ENCODE measurements at regions not wholly inside any gene's neighbourhood (a gene's known extent, or its start where the extent isn't known, plus 50 kb on each side); places are given as distances from the start of the nearest gene placed in this dataset.

GRCh38 chr20:6495907-6496306 is 271.6 kb upstream of the BMP2 start:
- Histone ChIP-seq H3K36me3 (ENCODE audit: control insufficient read depth, insufficient read depth, low read length) (no peaks in the 10 kb centered on the region), H3K27me3 (replicated peaks; ENCODE audit: control insufficient read depth, insufficient read depth, low read length) (no peaks in the 10 kb centered on the region), H3K4me3 (replicated peaks; ENCODE audit: low read depth, low read length) (no peak overlapping the region)
- no peak for DNase-seq (ENCODE audit: extremely low read depth, insufficient read length)
- TF ChIP-seq CTCF (IDR thresholded peaks at IDR 0.05; ENCODE audit: insufficient read depth, low read length, poor library complexity, severe bottlenecking): no peak

DNA sequence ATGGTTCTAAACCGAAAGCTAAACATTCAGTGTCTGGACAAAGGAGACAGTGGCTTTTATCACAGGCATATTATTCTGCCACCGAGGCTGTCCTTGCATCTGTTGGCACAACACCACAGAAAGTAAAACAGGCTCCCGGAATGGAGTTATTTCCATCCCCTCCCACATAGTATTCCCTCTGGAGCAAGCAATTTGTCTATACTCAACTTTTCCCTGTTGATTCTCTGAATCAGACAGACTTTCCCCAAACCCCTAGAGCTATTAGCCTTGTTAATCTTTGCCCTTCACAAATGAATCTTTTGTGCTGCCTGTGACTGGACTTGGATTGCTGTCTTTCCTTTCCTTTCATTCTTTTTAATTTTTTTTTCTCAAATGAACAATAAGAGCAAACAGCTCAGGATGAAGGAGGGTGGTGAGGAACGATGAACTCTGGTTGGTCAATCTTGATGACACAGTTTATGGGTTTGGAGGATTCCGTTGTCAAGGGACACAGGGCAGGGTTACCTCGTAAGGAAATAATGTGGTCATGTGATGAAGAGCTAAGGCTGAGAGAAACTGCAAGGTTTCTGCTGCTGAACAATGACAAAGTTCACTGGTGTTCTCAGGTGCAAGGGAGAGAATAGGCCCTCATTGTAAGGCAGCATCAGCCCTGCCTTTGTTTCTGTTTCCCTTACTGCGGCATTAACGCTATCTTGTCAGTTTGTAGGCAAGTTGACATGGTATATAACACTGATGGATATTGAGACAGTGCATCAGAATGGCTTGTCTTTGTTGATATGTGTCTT is 275.0 kb upstream of the BMP2 start:
- TF ChIP-seq CTCF (IDR thresholded peaks at IDR 0.05; ENCODE audit: insufficient read depth, low read length, poor library complexity, severe bottlenecking): no peak
- DNase-seq (ENCODE audit: extremely low read depth, insufficient read length): no peak
- H3K27me3 ChIP-seq (replicated peaks; ENCODE audit: control insufficient read depth, insufficient read depth, low read length): no peaks in the 10 kb centered on the region
- no peaks in the 10 kb centered on the region for H3K36me3 ChIP-seq (ENCODE audit: control insufficient read depth, insufficient read depth, low read length)
- no peak overlapping the region for H3K4me3 ChIP-seq (replicated peaks; ENCODE audit: low read depth, low read length)

DNA sequence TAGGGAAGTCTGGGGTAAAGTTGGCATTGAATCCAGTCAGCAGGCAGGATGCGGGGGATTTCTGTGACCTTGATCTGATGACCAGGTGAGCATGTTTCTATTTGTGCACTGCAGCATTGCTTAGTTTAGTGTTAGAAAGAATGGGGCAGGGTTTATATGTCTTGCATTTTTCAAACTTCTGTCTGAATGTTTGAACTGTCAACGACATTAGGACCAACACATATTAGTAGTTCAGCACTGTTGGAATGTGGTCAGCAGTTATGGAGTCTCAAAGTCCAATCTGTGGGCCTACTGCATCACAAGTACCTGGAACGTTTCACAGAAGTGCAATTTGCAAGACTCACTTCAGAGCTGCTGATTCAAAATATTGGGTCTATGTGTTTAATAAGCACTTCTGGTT is 276.6 kb upstream of the BMP2 start:
- Histone ChIP-seq H3K36me3 (ENCODE audit: control insufficient read depth, insufficient read depth, low read length) (no peaks in the 10 kb centered on the region), H3K27me3 (replicated peaks; ENCODE audit: control insufficient read depth, insufficient read depth, low read length) (no peaks in the 10 kb centered on the region), H3K4me3 (replicated peaks; ENCODE audit: low read depth, low read length) (no peak overlapping the region)
- TF ChIP-seq CTCF (IDR thresholded peaks at IDR 0.05; ENCODE audit: insufficient read depth, low read length, poor library complexity, severe bottlenecking): no peak
- no peak for DNase-seq (ENCODE audit: extremely low read depth, insufficient read length)

- DNase-seq (ENCODE audit: extremely low read depth, insufficient read length): no peak
These were observed 277.9 kb upstream of the BMP2 start for GRCh38 chr20:6489361-6490171.

GRCh38 chr20:6485351-6485750 is 282.1 kb upstream of the BMP2 start:
- Histone ChIP-seq H3K27me3 (replicated peaks; ENCODE audit: control insufficient read depth, insufficient read depth, low read length) (no peaks in the 10 kb centered on the region), H3K4me3 (replicated peaks; ENCODE audit: low read depth, low read length) (no peak overlapping the region), H3K36me3 (ENCODE audit: control insufficient read depth, insufficient read depth, low read length) (no peaks in the 10 kb centered on the region)
- no peak for TF ChIP-seq CTCF (IDR thresholded peaks at IDR 0.05; ENCODE audit: insufficient read depth, low read length, poor library complexity, severe bottlenecking)
- DNase-seq (ENCODE audit: extremely low read depth, insufficient read length): no peak

More at GRCh38 chr20:6489361-6490171, 277.9 kb upstream of the BMP2 start:
- no peak for TF ChIP-seq CTCF (IDR thresholded peaks at IDR 0.05; ENCODE audit: insufficient read depth, low read length, poor library complexity, severe bottlenecking)
- H3K36me3 ChIP-seq (ENCODE audit: control insufficient read depth, insufficient read depth, low read length): no peaks in the 10 kb centered on the region
- no peak overlapping the region for H3K4me3 ChIP-seq (replicated peaks; ENCODE audit: low read depth, low read length)
- no peaks in the 10 kb centered on the region for H3K27me3 ChIP-seq (replicated peaks; ENCODE audit: control insufficient read depth, insufficient read depth, low read length)

All from GM06990 (cell line).